ENCODE measurements at regions not wholly inside any gene's neighbourhood (a gene's known extent, or its start where the extent isn't known, plus 50 kb on each side); places are given as distances from the start of the nearest gene placed in this dataset.

DNA sequence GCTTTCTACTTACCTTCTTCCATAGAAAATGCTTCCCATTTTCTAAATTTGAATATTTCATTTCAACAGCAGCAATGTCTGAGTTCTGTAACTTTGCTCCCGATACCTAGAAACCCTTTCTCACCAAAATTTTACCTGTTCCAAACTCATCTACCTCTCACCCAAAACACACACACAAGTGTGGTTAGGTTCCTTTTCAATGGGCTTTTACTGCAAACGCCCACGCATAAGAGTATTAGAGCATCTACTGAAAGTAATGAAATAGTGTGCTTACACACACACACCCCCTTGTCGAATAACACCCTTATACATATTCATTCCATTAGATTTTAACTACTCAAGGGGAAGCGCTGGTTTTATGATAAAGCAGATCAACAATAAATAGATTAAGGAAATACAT is 610.3 kb upstream of the AADAT start:
- Histone ChIP-seq H3K4me1 (no peaks in the 10 kb centered on the region), H3K36me3 (ENCODE audit: control insufficient read depth, insufficient read depth, low read length) (no peaks in the 10 kb centered on the region), H3K9me3 (no peaks in the 10 kb centered on the region), H3K27me3 (replicated peaks; ENCODE audit: control insufficient read depth, insufficient read depth, low read length) (no peaks in the 10 kb centered on the region), H3K4me3 (ENCODE audit: low read depth, low read length) (no peak overlapping the region)
- H3K4me3 Mint-ChIP-seq (ENCODE audit: unreplicated experiment): no peak overlapping the region
- ChIA-PET CTCF (no interaction called here), POLR2A (no interaction called here)
- intact Hi-C loops (cut with micrococcal nuclease; ENCODE audit: unreplicated experiment): no loop called here
- BruUV-seq (replicated peaks): no TSS peak
- DNase-seq: no peak
- TF ChIP-seq CTCF (IDR thresholded peaks at IDR 0.05; ENCODE audit: insufficient read depth in 1 of 2, low read depth in 1 of 2, low read length in 1 of 2, severe bottlenecking in 1 of 2, unreplicated experiment in 1 of 2): no peak
- no peak overlapping the region for H3K27ac Mint-ChIP-seq (ENCODE audit: unreplicated experiment)
- H3K9me3 Mint-ChIP-seq (ENCODE audit: unreplicated experiment): no peaks in the 10 kb centered on the region
- no peaks in the 10 kb centered on the region for H3K36me3 Mint-ChIP-seq (ENCODE audit: insufficient read depth, unreplicated experiment)
- peaks cover 5% of the 10 kb centered on the region for H3K27me3 Mint-ChIP-seq (ENCODE audit: insufficient read depth, unreplicated experiment)
- no peaks in the 10 kb centered on the region for H3K4me1 Mint-ChIP-seq (ENCODE audit: low read depth, unreplicated experiment)

- ChIA-PET CTCF (no interaction called here), POLR2A (no interaction called here)
- no peaks in the 10 kb centered on the region for H3K27me3 ChIP-seq (replicated peaks; ENCODE audit: control insufficient read depth, insufficient read depth, low read length)
- no peaks in the 10 kb centered on the region for H3K4me1 Mint-ChIP-seq (ENCODE audit: low read depth, unreplicated experiment)
- H3K36me3 Mint-ChIP-seq (ENCODE audit: insufficient read depth, unreplicated experiment): no peaks in the 10 kb centered on the region
- H3K9me3 Mint-ChIP-seq (ENCODE audit: unreplicated experiment): no peaks in the 10 kb centered on the region
- no peak overlapping the region for H3K4me3 ChIP-seq (ENCODE audit: low read depth, low read length)
- H3K9me3 ChIP-seq: no peaks in the 10 kb centered on the region
- H3K27me3 Mint-ChIP-seq (ENCODE audit: insufficient read depth, unreplicated experiment): peaks cover 5% of the 10 kb centered on the region
- no peak for DNase-seq
- BruUV-seq (replicated peaks): no TSS peak
- TF ChIP-seq CTCF (IDR thresholded peaks at IDR 0.05; ENCODE audit: insufficient read depth in 1 of 2, low read depth in 1 of 2, low read length in 1 of 2, severe bottlenecking in 1 of 2, unreplicated experiment in 1 of 2): no peak
- intact Hi-C loops (cut with micrococcal nuclease; ENCODE audit: unreplicated experiment): no loop called here
- no peaks in the 10 kb centered on the region for H3K4me1 ChIP-seq
- H3K4me3 Mint-ChIP-seq (ENCODE audit: unreplicated experiment): no peak overlapping the region
- H3K36me3 ChIP-seq (ENCODE audit: control insufficient read depth, insufficient read depth, low read length): no peaks in the 10 kb centered on the region
- no peak overlapping the region for H3K27ac Mint-ChIP-seq (ENCODE audit: unreplicated experiment)
These were observed 608.6 kb upstream of the AADAT start for GRCh38 chr4:170698334-170698733.

GRCh38 chr4:170697845-170698244 is 608.1 kb upstream of the AADAT start:
- CTCF ChIA-PET: no interaction called here
- H3K36me3 ChIP-seq (ENCODE audit: control insufficient read depth, insufficient read depth, low read length): no peaks in the 10 kb centered on the region
- H3K4me3 ChIP-seq (ENCODE audit: low read depth, low read length): no peak overlapping the region
- Mint-ChIP-seq H3K27ac (ENCODE audit: unreplicated experiment) (no peak overlapping the region), H3K4me1 (ENCODE audit: low read depth, unreplicated experiment) (no peaks in the 10 kb centered on the region), H3K4me3 (ENCODE audit: unreplicated experiment) (no peak overlapping the region), H3K9me3 (ENCODE audit: unreplicated experiment) (no peaks in the 10 kb centered on the region), H3K27me3 (ENCODE audit: insufficient read depth, unreplicated experiment) (peaks cover 5% of the 10 kb centered on the region), H3K36me3 (ENCODE audit: insufficient read depth, unreplicated experiment) (no peaks in the 10 kb centered on the region)
- POLR2A ChIA-PET: no interaction called here
- no TSS peak for BruUV-seq (replicated peaks)
- H3K4me1 ChIP-seq: no peaks in the 10 kb centered on the region
- no peak for DNase-seq
- H3K27me3 ChIP-seq (replicated peaks; ENCODE audit: control insufficient read depth, insufficient read depth, low read length): no peaks in the 10 kb centered on the region
- intact Hi-C loops (cut with micrococcal nuclease; ENCODE audit: unreplicated experiment): no loop called here
- TF ChIP-seq CTCF (IDR thresholded peaks at IDR 0.05; ENCODE audit: insufficient read depth in 1 of 2, low read depth in 1 of 2, low read length in 1 of 2, severe bottlenecking in 1 of 2, unreplicated experiment in 1 of 2): no peak
- no peaks in the 10 kb centered on the region for H3K9me3 ChIP-seq
